Spinal cord (tissue), 9 donors: ENCODE measurements at regions not wholly inside any gene's neighbourhood (a gene's known extent, or its start where the extent isn't known, plus 50 kb on each side); places are given as distances from the start of the nearest gene placed in this dataset.

Experiments
- DNase-seq, 6 donors: peaks; one replicate each; pipeline versions ENCODE4 v3.0.0 to v3.0.0-alpha.2; 2013 to 2015; ENCODE audit warnings: low spot score in 6 of 6, low read depth in 4 of 6
- H3K27ac ChIP-seq: one replicate; pipeline ENCODE4 v1.5.1; 2013; ENCODE audit warnings: low read depth, low read length, control low read depth
- H3K27me3 ChIP-seq: one replicate; pipeline ENCODE4 v1.6.1; 2013; ENCODE audit warnings: low read length; ENCODE audit not compliant: control insufficient read depth, insufficient read depth
- H3K36me3 ChIP-seq: one replicate; pipeline ENCODE4 v1.6.1; 2013; ENCODE audit warnings: low read length; ENCODE audit not compliant: control insufficient read depth, insufficient read depth
- H3K4me1 ChIP-seq: one replicate; pipeline ENCODE4 v1.6.1; 2013; ENCODE audit warnings: low read length; ENCODE audit not compliant: control insufficient read depth, insufficient read depth
- H3K4me3 ChIP-seq: one replicate; pipeline ENCODE4 v1.5.1; 2013; ENCODE audit warnings: low read depth, low read length, control low read depth
- H3K9me3 ChIP-seq: one replicate; pipeline ENCODE4 v1.6.1; 2013; ENCODE audit warnings: low read length; ENCODE audit not compliant: control insufficient read depth, insufficient read depth
- WGBS: methylation state at CpG from one replicate; pipeline ENCODE4 v1.1.5; 2013; ENCODE audit warnings: missing lambda C conversion rate; ENCODE audit not compliant: insufficient coverage; 5-methylcytosine and 5-hydroxymethylcytosine counted together
- donor health status: healthy.

GRCh38 chr1:192713921-192714320 is 78.0 kb downstream of the RGS13 start:
- 44% methylated on average over 1 of the region's 4 CpGs for WGBS
- Histone ChIP-seq H3K9me3 (no peaks in the 10 kb centered on the region), H3K27ac (no peak overlapping the region), H3K27me3 (no peaks in the 10 kb centered on the region), H3K4me1 (no peaks in the 10 kb centered on the region), H3K36me3 (no peaks in the 10 kb centered on the region), H3K4me3 (no peak overlapping the region)
- peak in 1 of 6 donors; percentile 37 for DNase-seq

GRCh38 chr1:192724670-192725069 is 84.2 kb upstream of the RGS2 start:
- no peak overlapping the region for H3K4me3 ChIP-seq
- H3K36me3 ChIP-seq, result no peaks in the 10 kb centered on the region
- no peaks in the 10 kb centered on the region for H3K9me3 ChIP-seq
- WGBS, result 67% methylated on average over 1 of the region's 4 CpGs
- no peaks in the 10 kb centered on the region for H3K27me3 ChIP-seq
- no peaks in the 10 kb centered on the region for H3K4me1 ChIP-seq
- DNase-seq, result no peak
- no peak overlapping the region for H3K27ac ChIP-seq

- no peak for DNase-seq
- no peaks in the 10 kb centered on the region for H3K4me1 ChIP-seq
- no peak overlapping the region for H3K4me3 ChIP-seq
- no peak overlapping the region for H3K27ac ChIP-seq
- H3K27me3 ChIP-seq, result no peaks in the 10 kb centered on the region
- H3K36me3 ChIP-seq, result no peaks in the 10 kb centered on the region
- 35% methylated on average over 2 of the region's 6 CpGs for WGBS
- no peaks in the 10 kb centered on the region for H3K9me3 ChIP-seq
These were observed 81.9 kb upstream of the RGS2 start for GRCh38 chr1:192726820-192727504.

GRCh38 chr1:192729500-192729899 is 79.3 kb upstream of the RGS2 start:
- no peaks in the 10 kb centered on the region for H3K27me3 ChIP-seq
- H3K36me3 ChIP-seq, result no peaks in the 10 kb centered on the region
- H3K4me3 ChIP-seq, result no peak overlapping the region
- H3K4me1 ChIP-seq, result no peaks in the 10 kb centered on the region
- H3K9me3 ChIP-seq, result no peaks in the 10 kb centered on the region
- no peak for DNase-seq
- H3K27ac ChIP-seq, result no peak overlapping the region

- H3K4me3 ChIP-seq, result no peak overlapping the region
- H3K4me1 ChIP-seq, result no peaks in the 10 kb centered on the region
- no peaks in the 10 kb centered on the region for H3K36me3 ChIP-seq
- no peaks in the 10 kb centered on the region for H3K27me3 ChIP-seq
- no peak overlapping the region for H3K27ac ChIP-seq
- peak in 2 of 6 donors; percentile 50 to 57 for DNase-seq
- no peaks in the 10 kb centered on the region for H3K9me3 ChIP-seq
These were observed 78.6 kb upstream of the RGS2 start for GRCh38 chr1:192730198-192730597.

GRCh38 chr1:192732787-192733186 is 76.1 kb upstream of the RGS2 start:
- Histone ChIP-seq H3K36me3 (no peaks in the 10 kb centered on the region), H3K27ac (no peak overlapping the region), H3K9me3 (no peaks in the 10 kb centered on the region), H3K27me3 (no peaks in the 10 kb centered on the region), H3K4me3 (no peak overlapping the region), H3K4me1 (no peaks in the 10 kb centered on the region)
- no peak for DNase-seq
- 100% methylated on average over 2 of the region's 2 CpGs for WGBS

GRCh38 chr1:192735298-192735915 is 73.4 kb upstream of the RGS2 start:
- Histone ChIP-seq H3K9me3 (no peaks in the 10 kb centered on the region), H3K27ac (no peak overlapping the region), H3K4me3 (no peak overlapping the region), H3K4me1 (no peaks in the 10 kb centered on the region), H3K36me3 (no peaks in the 10 kb centered on the region), H3K27me3 (no peaks in the 10 kb centered on the region)
- DNase-seq, result peak in 2 of 6 donors; percentile 16 to 25
- 20% methylated on average over 1 of the region's 3 CpGs for WGBS

- Histone ChIP-seq H3K27ac (no peak overlapping the region), H3K4me3 (no peak overlapping the region), H3K9me3 (peaks cover 1% of the 10 kb centered on the region), H3K36me3 (no peaks in the 10 kb centered on the region), H3K27me3 (no peaks in the 10 kb centered on the region), H3K4me1 (no peaks in the 10 kb centered on the region)
- DNase-seq, result no peak
- WGBS, result no CpG with 5 or more reads among the region's 6 CpGs
These were observed 71.5 kb upstream of the RGS2 start for GRCh38 chr1:192737306-192737705.

- peaks cover 1% of the 10 kb centered on the region for H3K9me3 ChIP-seq
- H3K27ac ChIP-seq, result no peak overlapping the region
- no peak for DNase-seq
- no peaks in the 10 kb centered on the region for H3K27me3 ChIP-seq
- H3K4me3 ChIP-seq, result no peak overlapping the region
- WGBS, result 95% methylated on average over 10 of the region's 11 CpGs
- no peaks in the 10 kb centered on the region for H3K36me3 ChIP-seq
- H3K4me1 ChIP-seq, result no peaks in the 10 kb centered on the region
These were observed 69.2 kb upstream of the RGS2 start for GRCh38 chr1:192739476-192740184.

GRCh38 chr1:192740214-192740613 is 68.6 kb upstream of the RGS2 start:
- H3K36me3 ChIP-seq, result no peaks in the 10 kb centered on the region
- no peak overlapping the region for H3K4me3 ChIP-seq
- DNase-seq, result no peak
- no peak overlapping the region for H3K27ac ChIP-seq
- peaks cover 1% of the 10 kb centered on the region for H3K9me3 ChIP-seq
- no CpG with 5 or more reads among the region's 1 CpG for WGBS
- H3K27me3 ChIP-seq, result no peaks in the 10 kb centered on the region
- no peaks in the 10 kb centered on the region for H3K4me1 ChIP-seq
